ENCODE measurements at regions not wholly inside any gene's neighbourhood (a gene's known extent, or its start where the extent isn't known, plus 50 kb on each side); places are given as distances from the start of the nearest gene placed in this dataset.

- Histone ChIP-seq H3K23ac (ENCODE audit: low read depth, low read length, poor library complexity) (no peak overlapping the region), H2AK5ac (ENCODE audit: low read depth, low read length) (no peak overlapping the region), H2BK5ac (ENCODE audit: low read length) (no peak overlapping the region), H2BK12ac (ENCODE audit: low read length) (no peak overlapping the region), H3K27me3 (ENCODE audit: control insufficient read depth in 3 of 3, insufficient read depth in 3 of 3, low read depth in 1 of 3, low read length in 3 of 3) (no peaks in the 10 kb centered on the region), H3K9me3 (replicated peaks in 1 of 2; ENCODE audit: control insufficient read depth in 2 of 2, insufficient read depth in 1 of 2, low read depth in 1 of 2, low read length in 2 of 2) (no peaks in the 10 kb centered on the region), H3K18ac (ENCODE audit: low read length) (no peak overlapping the region), H3K79me1 (ENCODE audit: low read depth, low read length) (no peaks in the 10 kb centered on the region), H3K4ac (ENCODE audit: low read length) (no peak overlapping the region), H4K8ac (ENCODE audit: low read depth, low read length) (no peak overlapping the region), H3K4me2 (ENCODE audit: insufficient read depth, low read length, poor library complexity, severe bottlenecking) (no peak overlapping the region), H3K27ac (replicated peaks; ENCODE audit: low read length) (no peak overlapping the region), H2BK15ac (ENCODE audit: low read length) (no peak overlapping the region), H2AFZ (ENCODE audit: low read length) (no peak overlapping the region), H3K36me3 (replicated peaks in 1 of 2; ENCODE audit: control insufficient read depth in 2 of 2, insufficient read depth in 2 of 2, low read length in 2 of 2) (no peaks in the 10 kb centered on the region), H3K14ac (ENCODE audit: low read length) (no peak overlapping the region), H4K91ac (ENCODE audit: low read depth, low read length, poor library complexity) (no peak overlapping the region), H2BK120ac (ENCODE audit: low read depth, low read length) (no peak overlapping the region), H3K4me1 (ENCODE audit: control insufficient read depth in 2 of 2, insufficient read depth in 1 of 2, low read depth in 1 of 2, low read length in 2 of 2) (no peaks in the 10 kb centered on the region), H3K9ac (ENCODE audit: low read depth, low read length, poor library complexity) (no peak overlapping the region), H3K4me3 (ENCODE audit: low read length in 2 of 2) (no peak overlapping the region)
- WGBS, 2 donors (ENCODE audit: extremely low coverage in 2 of 2, insufficient read length in 2 of 2, insufficient replicate concordance in 1 of 2) = no CpG with 5 or more reads among the region's 2 CpGs
- no peak for DNase-seq (ENCODE audit: low spot score)
Measured at GRCh38 chr13:104796581-104796980, 1730.4 kb upstream of the SLC10A2 start.

GRCh38 chr13:104785952-104786351 lies 1719.7 kb upstream of the SLC10A2 start:
- Histone ChIP-seq H2BK12ac (ENCODE audit: low read length) (no peak overlapping the region), H3K36me3 (replicated peaks in 1 of 2; ENCODE audit: control insufficient read depth in 2 of 2, insufficient read depth in 2 of 2, low read length in 2 of 2) (no peaks in the 10 kb centered on the region), H2BK120ac (ENCODE audit: low read depth, low read length) (no peak overlapping the region), H4K8ac (ENCODE audit: low read depth, low read length) (no peak overlapping the region), H3K9ac (ENCODE audit: low read depth, low read length, poor library complexity) (no peak overlapping the region), H3K27ac (replicated peaks; ENCODE audit: low read length) (no peak overlapping the region), H2AK5ac (ENCODE audit: low read depth, low read length) (no peak overlapping the region), H3K4me3 (ENCODE audit: low read length in 2 of 2) (no peak overlapping the region), H2AFZ (ENCODE audit: low read length) (peak overlapping the region; percentile 40), H3K18ac (ENCODE audit: low read length) (no peak overlapping the region), H2BK5ac (ENCODE audit: low read length) (no peak overlapping the region), H3K4me2 (ENCODE audit: insufficient read depth, low read length, poor library complexity, severe bottlenecking) (no peak overlapping the region), H3K4ac (ENCODE audit: low read length) (no peak overlapping the region), H3K79me1 (ENCODE audit: low read depth, low read length) (no peaks in the 10 kb centered on the region), H3K23ac (ENCODE audit: low read depth, low read length, poor library complexity) (no peak overlapping the region), H3K27me3 (ENCODE audit: control insufficient read depth in 3 of 3, insufficient read depth in 3 of 3, low read depth in 1 of 3, low read length in 3 of 3) (no peaks in the 10 kb centered on the region), H3K9me3 (replicated peaks in 1 of 2; ENCODE audit: control insufficient read depth in 2 of 2, insufficient read depth in 1 of 2, low read depth in 1 of 2, low read length in 2 of 2) (no peaks in the 10 kb centered on the region), H4K91ac (ENCODE audit: low read depth, low read length, poor library complexity) (no peak overlapping the region), H2BK15ac (ENCODE audit: low read length) (no peak overlapping the region), H3K4me1 (ENCODE audit: control insufficient read depth in 2 of 2, insufficient read depth in 1 of 2, low read depth in 1 of 2, low read length in 2 of 2) (peaks cover 0 to 2% of the 10 kb centered on the region in 2 donors), H3K14ac (ENCODE audit: low read length) (no peak overlapping the region)
- no CpG with 5 or more reads among the region's 5 CpGs for WGBS, 2 donors (ENCODE audit: extremely low coverage in 2 of 2, insufficient read length in 2 of 2, insufficient replicate concordance in 1 of 2)
- no peak for DNase-seq (ENCODE audit: low spot score)

GRCh38 chr13:104784891-104785290 lies 1718.7 kb upstream of the SLC10A2 start:
- H3K27me3 ChIP-seq (ENCODE audit: control insufficient read depth in 3 of 3, insufficient read depth in 3 of 3, low read depth in 1 of 3, low read length in 3 of 3) = no peaks in the 10 kb centered on the region
- H3K4me1 ChIP-seq (ENCODE audit: control insufficient read depth in 2 of 2, insufficient read depth in 1 of 2, low read depth in 1 of 2, low read length in 2 of 2) = peaks cover 0 to 2% of the 10 kb centered on the region in 2 donors
- DNase-seq (ENCODE audit: low spot score) = no peak
- no peak overlapping the region for H2AFZ ChIP-seq (ENCODE audit: low read length)
- no peak overlapping the region for H3K4me2 ChIP-seq (ENCODE audit: insufficient read depth, low read length, poor library complexity, severe bottlenecking)
- no peak overlapping the region for H2AK5ac ChIP-seq (ENCODE audit: low read depth, low read length)
- H3K23ac ChIP-seq (ENCODE audit: low read depth, low read length, poor library complexity) = no peak overlapping the region
- H3K79me1 ChIP-seq (ENCODE audit: low read depth, low read length) = no peaks in the 10 kb centered on the region
- no peak overlapping the region for H4K8ac ChIP-seq (ENCODE audit: low read depth, low read length)
- H4K91ac ChIP-seq (ENCODE audit: low read depth, low read length, poor library complexity) = no peak overlapping the region
- H2BK5ac ChIP-seq (ENCODE audit: low read length) = no peak overlapping the region
- no peak overlapping the region for H3K9ac ChIP-seq (ENCODE audit: low read depth, low read length, poor library complexity)
- H3K9me3 ChIP-seq (replicated peaks in 1 of 2; ENCODE audit: control insufficient read depth in 2 of 2, insufficient read depth in 1 of 2, low read depth in 1 of 2, low read length in 2 of 2) = no peaks in the 10 kb centered on the region
- H3K36me3 ChIP-seq (replicated peaks in 1 of 2; ENCODE audit: control insufficient read depth in 2 of 2, insufficient read depth in 2 of 2, low read length in 2 of 2) = no peaks in the 10 kb centered on the region
- H2BK15ac ChIP-seq (ENCODE audit: low read length) = no peak overlapping the region
- H2BK12ac ChIP-seq (ENCODE audit: low read length) = no peak overlapping the region
- H3K14ac ChIP-seq (ENCODE audit: low read length) = no peak overlapping the region
- H3K4me3 ChIP-seq (ENCODE audit: low read length in 2 of 2) = no peak overlapping the region
- no peak overlapping the region for H3K27ac ChIP-seq (replicated peaks; ENCODE audit: low read length)
- no peak overlapping the region for H3K4ac ChIP-seq (ENCODE audit: low read length)
- H2BK120ac ChIP-seq (ENCODE audit: low read depth, low read length) = no peak overlapping the region
- no peak overlapping the region for H3K18ac ChIP-seq (ENCODE audit: low read length)

- Histone ChIP-seq H2AK5ac (ENCODE audit: low read depth, low read length) (no peak overlapping the region), H3K79me1 (ENCODE audit: low read depth, low read length) (no peaks in the 10 kb centered on the region), H3K18ac (ENCODE audit: low read length) (no peak overlapping the region), H3K9ac (ENCODE audit: low read depth, low read length, poor library complexity) (no peak overlapping the region), H3K4ac (ENCODE audit: low read length) (no peak overlapping the region), H3K27ac (replicated peaks; ENCODE audit: low read length) (no peak overlapping the region), H3K9me3 (replicated peaks in 1 of 2; ENCODE audit: control insufficient read depth in 2 of 2, insufficient read depth in 1 of 2, low read depth in 1 of 2, low read length in 2 of 2) (no peaks in the 10 kb centered on the region), H3K27me3 (ENCODE audit: control insufficient read depth in 3 of 3, insufficient read depth in 3 of 3, low read depth in 1 of 3, low read length in 3 of 3) (no peaks in the 10 kb centered on the region), H2AFZ (ENCODE audit: low read length) (peak overlapping the region; percentile 23), H3K4me1 (ENCODE audit: control insufficient read depth in 2 of 2, insufficient read depth in 1 of 2, low read depth in 1 of 2, low read length in 2 of 2) (peaks cover 0 to 9% of the 10 kb centered on the region in 2 donors), H4K8ac (ENCODE audit: low read depth, low read length) (no peak overlapping the region), H2BK15ac (ENCODE audit: low read length) (no peak overlapping the region), H3K4me2 (ENCODE audit: insufficient read depth, low read length, poor library complexity, severe bottlenecking) (no peak overlapping the region), H2BK12ac (ENCODE audit: low read length) (no peak overlapping the region), H2BK5ac (ENCODE audit: low read length) (no peak overlapping the region), H3K14ac (ENCODE audit: low read length) (no peak overlapping the region), H4K91ac (ENCODE audit: low read depth, low read length, poor library complexity) (no peak overlapping the region), H3K23ac (ENCODE audit: low read depth, low read length, poor library complexity) (no peak overlapping the region), H3K36me3 (replicated peaks in 1 of 2; ENCODE audit: control insufficient read depth in 2 of 2, insufficient read depth in 2 of 2, low read length in 2 of 2) (no peaks in the 10 kb centered on the region), H2BK120ac (ENCODE audit: low read depth, low read length) (no peak overlapping the region), H3K4me3 (ENCODE audit: low read length in 2 of 2) (no peak overlapping the region)
- WGBS, 2 donors (ENCODE audit: extremely low coverage in 2 of 2, insufficient read length in 2 of 2, insufficient replicate concordance in 1 of 2) = no CpG with 5 or more reads among the region's 2 CpGs
- no peak for DNase-seq (ENCODE audit: low spot score)
Measured at GRCh38 chr13:104782741-104783140, 1716.5 kb upstream of the SLC10A2 start.

Measured in neuronal stem cell (in vitro differentiated cells).